HG03342 (cell line): ENCODE measurements at regions not wholly inside any gene's neighbourhood (a gene's known extent, or its start where the extent isn't known, plus 50 kb on each side); places are given as distances from the start of the nearest gene placed in this dataset.
"Not testable (repeated sequence)": the region's sequence is repeated elsewhere in the genome, so short reads cannot be mapped to it uniquely, and the experiment has no call there.

Experiments used
- ATAC-seq: cut with Tn5 transposase; IDR thresholded peaks from one replicate; pipeline ENCODE4 v1.9.1; 2021; ENCODE audit warnings: mild to moderate bottlenecking, moderate library complexity; ENCODE audit not compliant: unreplicated experiment

DNA sequence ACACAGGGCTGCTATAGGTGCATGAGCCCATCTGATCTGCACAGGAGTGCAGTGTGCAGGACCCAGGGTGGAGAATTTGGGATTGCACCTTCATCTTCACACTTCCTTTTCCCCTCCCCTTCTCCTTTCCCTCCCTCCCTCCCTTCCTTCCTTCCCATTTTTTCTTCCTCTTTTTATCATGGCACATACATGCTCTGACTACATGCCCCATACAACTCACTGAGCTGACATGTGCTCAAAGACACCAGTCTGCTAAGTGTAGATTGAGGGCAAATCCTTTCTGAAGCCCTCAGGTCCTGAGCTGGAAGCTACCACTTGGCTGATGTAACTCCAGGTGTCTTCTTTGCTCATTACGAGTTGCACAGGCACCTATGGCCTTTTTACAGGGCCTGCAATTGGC, 365.3 kb upstream of the ZNF32 start:
- no peak for ATAC-seq

DNA sequence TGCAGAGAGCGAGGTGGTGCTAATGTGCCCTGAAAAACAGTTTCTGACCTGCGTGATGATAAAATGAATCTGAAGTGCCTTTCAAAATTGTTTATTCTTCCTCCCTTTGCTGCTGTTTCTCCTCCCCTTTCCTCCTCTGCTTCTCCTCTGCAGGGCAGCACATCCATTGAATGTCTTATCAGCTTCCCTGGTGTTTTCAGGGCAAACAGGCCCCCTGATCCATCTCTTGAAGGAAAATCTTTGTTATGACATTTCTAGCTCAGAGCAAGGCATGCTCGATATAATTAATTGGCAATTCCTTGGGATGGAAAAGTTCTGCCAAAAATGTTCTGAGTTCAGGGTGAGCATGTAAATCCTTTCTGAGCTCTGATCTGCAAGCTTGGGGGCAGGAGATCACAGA, 364.2 kb upstream of the ZNF32 start:
- no peak for ATAC-seq

DNA sequence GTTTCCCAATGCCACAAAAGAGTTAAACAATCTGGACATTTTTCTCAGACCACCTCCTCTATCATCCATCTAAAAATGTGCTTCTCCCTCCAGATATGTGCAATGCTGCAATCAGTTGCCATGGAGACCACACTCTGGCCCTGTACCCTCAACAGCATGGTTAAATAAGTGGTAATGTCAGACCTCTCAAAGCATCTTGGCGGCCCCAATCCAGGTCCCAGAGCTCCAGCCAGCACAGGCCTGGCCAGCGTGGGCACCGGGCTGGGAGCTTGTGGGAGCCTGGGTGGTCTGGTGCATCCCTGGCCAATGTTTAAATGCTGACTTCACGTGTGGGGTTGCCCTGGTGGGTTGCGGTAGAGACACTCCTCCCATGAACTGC, 362.9 kb upstream of the ZNF32 start:
- ATAC-seq, result no peak

DNA sequence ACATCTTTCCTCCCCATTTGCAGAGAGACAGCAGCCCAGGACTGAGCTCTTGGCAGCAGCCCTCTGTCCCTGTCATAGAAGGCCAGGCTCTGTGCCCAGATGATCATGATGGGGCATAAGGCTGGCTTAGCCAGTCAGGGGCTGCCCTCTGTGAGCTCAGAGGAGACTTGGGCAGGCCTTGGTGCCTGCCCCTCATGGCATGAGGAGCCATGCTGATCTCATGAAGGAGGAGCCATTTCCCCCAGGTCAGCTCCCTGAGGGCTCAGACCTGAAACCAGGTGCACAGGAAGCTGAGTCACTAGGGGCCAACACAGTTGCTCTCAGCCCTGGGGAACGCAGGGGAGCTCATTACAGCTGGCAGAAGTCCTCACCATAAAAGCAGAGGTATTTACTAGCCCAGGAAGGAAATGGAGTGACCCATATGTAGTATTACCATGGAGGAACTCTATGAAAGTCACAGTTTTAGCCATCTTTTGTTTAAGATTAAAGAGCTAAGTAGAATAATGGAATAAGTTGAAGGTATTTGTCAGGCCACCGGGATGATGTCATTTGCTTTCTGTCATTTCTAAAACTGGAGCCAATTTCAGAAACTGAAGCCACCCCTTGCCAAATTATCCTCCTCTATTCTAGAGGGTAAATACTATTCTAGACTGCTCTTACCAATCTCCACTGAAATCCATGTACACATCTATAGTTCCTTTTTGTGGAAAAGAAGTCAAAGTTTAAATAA, 362.4 kb upstream of the ZNF32 start:
- ATAC-seq, result peak; percentile 95

DNA sequence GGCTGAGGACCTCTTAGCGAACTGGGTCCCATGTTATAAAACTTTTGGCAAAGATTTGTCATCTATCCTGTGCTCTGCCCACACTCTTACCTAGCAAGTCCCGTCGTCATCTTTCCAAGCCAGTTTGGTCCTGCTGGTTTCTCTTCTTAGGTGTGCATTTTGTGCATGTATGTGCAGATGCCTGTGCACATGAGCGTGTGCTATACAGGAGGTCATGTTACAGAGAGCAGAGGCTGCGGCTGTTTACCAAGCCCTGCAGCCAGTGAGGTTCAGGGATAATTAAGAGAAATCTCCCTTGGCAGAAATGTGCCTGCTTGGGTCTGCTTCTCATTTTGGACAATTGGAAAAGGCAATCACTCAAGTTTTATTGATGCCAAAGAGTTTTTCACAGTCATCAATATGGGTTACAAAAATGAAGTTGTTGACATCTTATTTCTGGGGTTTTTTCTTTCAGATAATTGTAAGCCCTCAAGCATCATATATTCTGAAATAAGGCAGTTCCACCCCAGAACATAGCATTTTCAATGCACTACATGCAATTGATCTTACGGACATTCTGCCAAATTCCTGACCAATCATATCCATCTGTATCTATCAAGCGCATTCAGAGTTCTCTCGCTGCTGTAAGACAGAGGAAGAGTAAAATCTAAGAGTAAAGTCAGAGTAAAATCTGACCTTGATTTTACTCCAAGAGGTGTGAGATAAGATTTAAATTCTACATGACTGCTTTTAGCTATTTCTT, 361.4 kb upstream of the ZNF32 start:
- no peak for ATAC-seq

DNA sequence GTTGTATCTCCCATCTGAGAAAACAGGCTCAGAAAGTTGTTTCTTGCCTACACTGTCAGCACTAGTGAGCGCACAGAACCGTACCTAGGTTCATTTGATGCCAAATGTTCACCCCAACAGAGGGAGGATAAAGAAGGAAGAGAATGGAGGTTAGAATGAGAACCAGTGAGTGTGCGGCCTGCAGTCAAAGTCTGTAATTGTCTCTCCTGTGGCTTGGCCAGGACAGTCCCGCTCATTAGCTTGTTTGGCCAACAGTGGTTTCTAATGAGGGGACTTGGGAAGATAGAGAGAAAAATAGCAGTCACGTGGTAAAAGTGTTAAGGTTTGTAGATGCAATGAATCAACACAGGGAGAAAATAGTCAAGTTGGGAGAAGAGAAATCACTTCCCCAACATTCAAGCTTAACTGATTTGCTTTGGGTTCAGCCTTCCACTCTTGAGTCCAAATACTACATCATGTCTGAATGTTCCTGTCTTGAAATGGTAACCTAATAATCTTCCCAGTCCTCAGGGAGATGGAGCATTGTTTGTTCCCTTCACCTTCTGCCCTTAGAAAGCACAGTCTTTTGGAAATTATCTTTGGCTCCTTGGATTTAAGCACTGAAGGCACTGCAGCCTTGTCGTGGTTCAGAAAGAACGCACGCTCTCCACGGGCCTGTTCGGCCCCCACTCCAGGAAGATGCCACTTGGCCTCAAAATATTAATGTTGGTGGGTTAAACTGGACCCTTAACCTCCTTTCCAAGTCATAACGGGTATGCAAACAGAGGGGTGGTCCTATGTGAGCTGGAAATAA, 360.4 kb upstream of the ZNF32 start:
- ATAC-seq, result no peak

DNA sequence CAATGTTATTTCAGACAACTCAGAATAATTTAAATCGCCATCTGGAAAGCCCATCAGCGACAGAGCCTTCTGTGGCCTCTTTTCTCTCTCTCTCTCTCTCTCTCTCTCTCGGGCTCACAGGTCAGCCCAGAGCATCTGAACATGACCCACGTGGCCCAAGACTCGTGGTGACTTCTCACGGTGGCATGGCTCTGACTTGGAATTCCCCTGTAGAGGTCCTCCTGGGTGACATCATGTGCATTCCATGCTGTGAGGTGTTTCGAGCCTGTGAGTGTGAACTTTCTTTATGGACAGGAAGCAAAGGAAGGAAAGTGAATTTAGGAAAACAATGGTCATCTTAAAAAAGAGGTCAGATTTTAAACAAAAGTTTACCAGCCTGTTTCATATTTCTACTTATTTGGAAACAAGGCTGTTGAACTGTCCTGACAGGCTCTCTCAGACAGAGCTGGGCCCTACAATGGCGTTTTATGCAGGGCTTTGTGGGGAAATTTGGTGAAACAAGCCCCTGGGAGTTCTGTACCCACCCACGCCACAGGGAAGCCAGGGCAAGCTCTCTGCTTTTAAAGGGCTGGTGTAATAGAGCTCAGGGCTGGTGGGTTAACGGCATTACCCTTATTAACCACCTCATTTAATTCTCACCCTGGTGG, 359.7 kb upstream of the ZNF32 start:
- ATAC-seq, result peak; percentile 39

DNA sequence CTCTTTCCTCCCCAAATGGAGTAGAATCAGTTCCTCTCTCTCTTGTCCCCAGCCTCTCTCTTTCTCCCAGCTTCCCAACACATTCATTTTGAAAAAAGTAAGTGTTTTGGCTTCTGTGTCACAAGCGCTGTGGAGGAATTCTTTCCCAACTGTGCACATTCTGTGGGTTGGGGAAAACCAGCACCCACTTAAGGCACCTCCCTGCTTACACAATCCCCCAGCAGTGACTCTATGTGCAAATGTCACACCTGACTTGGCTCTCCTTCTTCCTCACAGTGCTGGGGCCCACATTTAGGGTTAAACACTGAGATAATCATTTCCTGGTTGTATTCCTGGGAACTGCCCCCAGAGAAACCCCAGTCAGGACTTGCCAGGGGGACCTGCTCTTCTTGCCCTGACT, 358.1 kb upstream of the ZNF32 start:
- no peak for ATAC-seq

DNA sequence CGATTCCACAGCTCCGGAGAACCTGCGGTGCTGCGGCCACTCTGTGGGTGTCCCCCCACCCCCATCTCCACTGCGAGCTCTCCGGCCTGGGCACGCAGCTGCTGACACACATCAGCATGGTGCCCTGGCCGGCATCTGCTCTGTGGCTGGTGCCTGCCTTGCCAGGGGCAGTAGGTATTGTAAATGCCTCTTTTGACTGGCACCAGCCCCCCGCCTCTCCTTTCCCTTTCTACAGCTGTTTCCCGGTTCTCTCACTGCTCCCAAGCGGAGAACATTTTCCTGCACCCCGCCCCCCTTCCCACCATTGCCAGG, 357.1 kb upstream of the ZNF32 start:
- no peak for ATAC-seq

DNA sequence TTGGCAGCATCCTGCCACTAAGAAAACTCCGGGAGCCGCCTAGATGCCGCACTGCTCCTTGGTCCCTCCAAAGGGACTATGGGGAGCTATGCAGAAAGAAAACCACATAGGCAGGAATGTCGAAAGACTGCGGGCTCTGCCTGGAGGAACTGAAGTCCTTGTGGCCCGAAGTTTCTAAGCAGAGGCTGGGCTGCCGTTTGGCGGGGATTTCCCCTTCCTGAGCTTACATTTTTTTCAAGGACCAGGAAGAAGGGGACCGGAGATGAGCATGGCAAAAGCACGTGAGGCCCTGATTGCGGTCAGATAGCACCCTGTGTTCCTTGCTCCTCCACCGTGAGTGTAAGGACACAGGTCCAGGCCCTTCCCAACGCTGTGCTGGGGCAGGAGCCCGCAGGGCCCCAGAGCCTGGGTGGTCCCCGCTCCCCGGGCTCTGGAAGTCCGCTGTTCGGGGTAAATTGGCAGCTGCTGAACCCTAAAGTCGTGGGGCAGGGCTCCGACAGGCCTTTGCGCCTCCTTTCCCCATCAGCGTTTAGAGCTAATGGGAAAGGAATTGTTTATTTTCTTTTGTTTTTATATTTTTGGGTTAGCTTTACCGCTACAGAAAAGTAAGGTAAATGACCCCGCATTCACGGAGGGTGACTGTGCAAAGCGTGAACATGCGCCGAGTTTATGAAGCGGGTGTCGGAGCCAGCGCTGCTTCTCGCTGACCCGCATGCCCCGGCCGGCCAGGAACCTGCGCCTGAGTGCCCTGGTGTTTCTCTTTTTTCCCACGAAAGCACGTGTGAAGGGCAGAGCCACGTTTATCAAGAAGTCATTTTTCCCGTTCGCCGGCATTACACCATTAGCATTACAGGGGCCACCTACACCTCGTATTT, 356.5 kb upstream of the ZNF32 start:
- no peak for ATAC-seq

DNA sequence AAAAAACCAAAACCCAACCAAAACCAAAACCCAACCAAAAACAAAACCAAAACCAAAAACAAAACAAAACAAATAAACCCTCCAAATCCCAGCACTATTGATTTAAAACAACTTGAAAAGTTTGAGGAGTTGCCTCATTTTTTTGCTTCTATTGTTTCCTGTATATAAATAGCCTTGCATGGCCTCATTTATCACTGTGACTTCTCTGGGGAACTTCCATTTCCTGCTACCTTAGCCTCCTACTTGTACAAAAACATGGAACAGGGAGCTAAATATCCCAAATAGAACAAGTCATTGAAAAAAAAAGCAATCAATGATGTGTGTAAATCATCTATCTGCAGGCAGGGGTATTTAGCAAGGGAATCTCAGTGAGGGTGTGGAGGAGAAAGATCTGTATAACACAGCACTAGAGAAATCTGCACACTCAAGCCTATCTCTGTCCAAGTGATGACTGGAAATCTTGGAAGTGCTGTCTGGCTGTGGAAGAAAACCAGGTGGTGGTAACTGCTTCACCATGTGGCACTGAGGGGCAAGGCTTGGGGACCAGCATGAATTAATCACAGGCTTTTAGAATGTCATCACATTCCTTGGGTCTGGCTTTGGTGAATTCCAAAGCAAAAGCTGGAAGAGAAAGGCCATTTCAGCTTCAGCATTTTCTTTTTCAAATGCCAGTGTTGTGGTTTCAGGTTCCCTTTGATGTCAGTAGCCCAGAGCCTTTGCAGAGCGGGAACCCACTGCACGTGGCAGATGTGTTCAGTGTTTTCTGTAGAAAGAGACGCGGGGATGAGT, 349.5 kb upstream of the ZNF32 start:
- no peak for ATAC-seq

DNA sequence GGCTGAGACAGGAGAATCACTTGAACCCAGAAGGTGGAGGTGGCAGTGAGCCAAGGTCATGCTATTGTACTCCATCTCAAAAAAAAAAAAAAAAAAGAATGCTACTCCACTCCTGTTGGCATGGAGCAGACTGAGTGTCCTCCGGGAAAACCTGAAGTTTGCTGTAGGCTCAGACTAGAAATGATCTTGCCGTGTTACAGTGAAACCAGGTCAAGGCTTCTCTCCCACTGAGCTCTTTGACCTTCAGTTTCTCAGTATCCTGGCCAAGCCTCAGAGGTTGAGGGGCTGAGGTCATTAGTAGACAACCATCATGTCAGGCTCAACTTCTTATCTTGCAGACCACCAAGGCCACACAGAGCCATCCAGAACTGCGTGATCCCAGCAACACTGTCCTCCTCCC, 348.6 kb upstream of the ZNF32 start:
- no peak for ATAC-seq

DNA sequence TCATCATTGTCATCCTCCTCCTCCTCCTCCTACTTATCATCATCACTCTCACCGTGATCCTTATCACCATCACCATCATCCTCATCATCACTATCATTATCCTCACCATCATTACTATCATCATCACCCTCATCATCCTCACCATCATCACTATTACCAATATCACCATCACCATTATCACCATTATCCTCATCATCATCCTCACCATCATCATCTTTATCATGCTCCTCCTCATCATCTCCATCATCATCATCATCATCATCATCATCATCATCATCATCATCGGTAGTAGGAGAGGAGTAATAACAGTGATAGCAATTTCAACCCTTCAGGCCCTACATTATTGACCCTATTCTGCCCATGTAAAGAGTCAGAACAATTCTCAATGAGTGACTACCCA, 345.9 kb upstream of the ZNF32 start:
- ATAC-seq, result no peak

DNA sequence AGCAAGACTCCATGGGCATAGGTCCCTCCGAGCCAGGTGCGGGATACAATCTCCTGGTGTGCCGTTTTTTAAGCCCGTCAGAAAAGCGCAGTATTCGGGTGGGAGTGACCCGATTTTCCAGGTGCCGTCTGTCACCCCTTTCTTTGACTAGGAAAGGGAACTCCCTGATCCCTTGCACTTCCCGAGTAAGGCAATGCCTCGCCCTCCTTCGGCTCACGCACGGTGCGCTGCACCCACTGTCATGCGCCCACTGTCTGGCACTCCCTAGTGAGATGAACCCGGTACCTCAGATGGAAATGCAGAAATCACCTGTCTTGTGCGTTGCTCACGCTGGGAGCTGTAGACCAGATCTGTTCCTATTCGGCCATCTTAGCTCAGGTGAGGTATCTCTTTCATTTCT, 344.1 kb upstream of the ZNF32 start:
- ATAC-seq, result not testable (repeated sequence)

DNA sequence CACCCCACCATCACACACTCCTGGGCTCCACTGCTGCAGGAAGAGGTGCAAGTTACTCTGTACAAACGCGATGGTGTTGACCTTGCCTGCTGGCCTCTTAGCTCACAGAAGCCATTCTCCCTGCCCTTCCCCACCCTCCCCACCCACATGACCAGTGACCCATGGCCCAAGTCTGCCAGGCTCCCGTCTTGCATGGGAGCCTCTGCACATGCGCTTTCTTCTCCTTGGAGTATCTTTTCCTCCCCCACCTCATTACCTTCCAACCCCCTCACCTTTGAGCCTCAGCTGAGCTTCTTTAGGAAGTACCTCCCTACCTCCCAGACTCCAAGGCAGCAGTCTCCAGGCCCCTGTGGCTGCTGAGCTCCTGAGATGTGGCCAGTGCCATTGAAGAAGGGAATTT, 337.7 kb upstream of the ZNF32 start:
- no peak for ATAC-seq

DNA sequence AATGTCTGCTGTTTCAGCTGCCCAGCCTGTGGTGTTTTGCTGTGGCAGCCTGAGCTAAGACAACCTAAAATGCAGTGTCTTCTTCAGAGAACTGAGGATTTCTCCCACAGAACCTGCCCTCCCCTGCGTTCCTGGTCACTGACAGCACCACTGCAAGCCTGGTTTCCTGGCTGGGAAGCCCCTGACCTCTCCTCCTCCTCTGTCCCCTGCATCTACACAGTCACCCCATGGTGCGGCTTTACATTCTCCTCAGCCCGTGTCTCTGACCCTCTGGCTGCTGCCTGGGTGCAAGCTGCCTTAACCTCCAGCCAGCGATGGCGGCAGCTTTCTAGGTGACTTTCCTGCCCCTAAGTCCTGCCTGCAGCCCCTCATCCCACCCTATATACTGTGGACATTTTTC, 337.3 kb upstream of the ZNF32 start:
- ATAC-seq, result no peak

DNA sequence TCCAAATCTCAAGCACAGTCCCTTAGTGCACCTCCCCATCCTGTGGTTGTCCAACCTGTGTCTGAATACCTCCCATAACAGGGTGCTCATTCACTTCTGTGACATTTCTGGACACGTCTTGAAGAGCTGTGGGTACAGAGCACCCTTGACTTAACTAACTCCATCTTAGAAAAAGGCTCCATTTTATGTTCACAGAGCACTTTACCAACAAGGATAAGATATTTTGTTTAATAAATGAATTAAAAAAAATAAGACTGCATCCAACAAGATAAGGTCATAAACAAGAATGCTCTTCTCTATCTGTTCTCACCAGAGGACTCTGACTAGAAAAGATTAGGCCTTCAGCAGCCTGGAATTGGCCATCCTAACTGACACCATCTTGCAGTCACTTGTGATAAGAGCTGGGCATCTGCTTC, 335.2 kb upstream of the ZNF32 start:
- no peak for ATAC-seq

DNA sequence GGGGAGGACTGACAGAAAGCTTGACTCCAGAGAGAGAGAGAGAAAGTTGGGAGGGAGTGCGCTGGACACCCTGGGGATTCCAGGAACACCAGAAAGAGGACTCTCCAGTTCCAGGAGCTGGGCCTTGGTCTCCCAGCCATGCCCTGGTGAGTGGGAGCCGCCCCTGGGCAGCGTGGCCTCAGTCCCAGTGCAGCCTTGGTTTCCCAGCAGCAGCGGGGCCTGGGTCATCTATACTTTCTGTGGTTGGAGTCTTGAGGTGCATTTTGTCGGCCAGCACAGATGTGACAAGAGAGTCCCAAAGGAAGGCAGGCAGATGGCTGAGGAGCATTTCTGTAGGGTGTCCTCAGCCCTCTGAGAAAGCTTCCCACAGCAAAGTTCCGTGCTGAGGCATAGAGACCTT, 334.7 kb upstream of the ZNF32 start:
- no peak for ATAC-seq

DNA sequence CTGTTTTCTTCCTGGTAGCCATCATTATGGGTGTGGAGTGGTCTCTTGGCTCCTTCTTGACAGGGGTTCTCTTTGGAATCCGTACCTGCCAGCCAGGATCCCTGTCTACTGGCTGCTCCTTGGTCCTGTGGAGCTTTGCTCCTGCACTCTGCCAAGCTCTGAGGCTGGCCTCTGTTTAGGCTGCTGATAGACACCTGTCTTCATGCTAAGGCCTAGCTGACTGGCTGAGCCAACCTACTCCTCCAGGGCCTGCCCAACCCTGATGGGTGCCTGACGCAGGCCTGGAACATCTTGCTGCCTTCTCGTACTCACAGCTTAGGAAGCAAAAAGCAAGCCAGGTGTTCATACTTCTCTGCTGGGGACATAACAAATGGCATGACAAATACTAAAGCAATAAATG, 333.6 kb upstream of the ZNF32 start:
- no peak for ATAC-seq

DNA sequence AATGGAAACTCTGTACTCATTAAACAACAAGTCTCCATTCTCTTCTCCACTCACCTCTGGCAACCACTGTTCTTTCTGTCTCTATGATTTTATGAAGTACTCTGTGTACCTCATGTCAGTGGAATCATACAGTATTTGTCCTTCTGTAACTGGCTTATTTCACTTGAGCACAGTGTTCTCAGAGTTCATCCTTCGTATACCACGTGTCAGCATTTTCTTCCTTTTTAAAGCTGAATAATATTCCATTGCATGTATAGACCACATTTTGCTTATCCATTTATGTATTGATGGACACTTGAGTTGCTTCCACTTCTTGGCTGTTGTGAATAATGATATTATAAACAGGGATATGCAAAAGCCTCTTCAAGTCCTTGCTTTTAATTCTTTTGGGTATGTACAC, 333.0 kb upstream of the ZNF32 start:
- ATAC-seq, result no peak
